Inflammatory macrophage (primary cell): ENCODE measurements at regions not wholly inside any gene's neighbourhood (a gene's known extent, or its start where the extent isn't known, plus 50 kb on each side); places are given as distances from the start of the nearest gene placed in this dataset.
"Not testable (repeated sequence)": the region's sequence is repeated elsewhere in the genome, so short reads cannot be mapped to it uniquely, and the experiment has no call there.

Experiments
- DNase-seq, 2 donors: peaks; one replicate each; pipeline ENCODE4 v3.0.0-alpha.2; 2020 to 2022

DNA sequence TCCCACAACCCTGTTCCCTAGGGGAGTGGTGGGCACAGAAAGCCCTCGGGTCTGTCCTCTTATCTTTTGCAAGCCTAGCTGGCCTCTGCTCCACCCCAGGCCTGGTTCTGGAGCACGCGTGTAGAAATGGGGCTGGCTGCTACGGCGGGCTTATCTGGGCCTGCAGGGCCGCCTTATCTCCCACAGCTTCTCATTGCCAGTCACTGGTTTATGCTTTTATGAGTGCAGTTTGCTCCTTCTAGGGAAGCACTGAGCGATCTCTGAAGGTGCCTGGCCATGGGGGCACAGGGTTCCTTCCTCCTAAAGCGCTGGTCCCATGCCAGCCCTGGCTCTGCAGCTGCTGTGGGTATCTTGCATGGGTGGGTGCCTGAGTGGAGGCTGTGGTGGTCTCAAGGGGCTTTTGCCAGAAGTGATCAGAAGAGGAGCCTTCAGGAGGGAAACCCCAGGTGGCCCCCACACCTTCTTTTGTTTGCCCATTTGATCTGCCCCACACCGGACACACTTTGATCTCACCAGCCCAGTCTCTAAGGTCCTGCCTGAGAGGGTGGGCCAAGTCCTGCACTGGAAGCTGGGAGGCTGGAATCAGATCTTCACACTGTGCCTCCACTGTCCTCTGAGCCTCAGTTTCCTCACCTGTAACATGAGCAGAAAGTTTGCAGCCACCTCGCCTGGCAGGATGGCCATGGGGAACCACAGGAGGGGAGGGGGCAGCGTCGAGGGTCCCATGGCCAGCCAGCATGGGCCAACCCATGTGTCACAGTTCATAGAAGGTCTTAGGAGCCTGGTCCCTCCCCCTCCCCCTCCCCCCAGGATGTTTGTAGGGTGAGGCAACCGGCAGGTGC, 86.6 kb upstream of the FGF3 start:
- no peak for DNase-seq

DNA sequence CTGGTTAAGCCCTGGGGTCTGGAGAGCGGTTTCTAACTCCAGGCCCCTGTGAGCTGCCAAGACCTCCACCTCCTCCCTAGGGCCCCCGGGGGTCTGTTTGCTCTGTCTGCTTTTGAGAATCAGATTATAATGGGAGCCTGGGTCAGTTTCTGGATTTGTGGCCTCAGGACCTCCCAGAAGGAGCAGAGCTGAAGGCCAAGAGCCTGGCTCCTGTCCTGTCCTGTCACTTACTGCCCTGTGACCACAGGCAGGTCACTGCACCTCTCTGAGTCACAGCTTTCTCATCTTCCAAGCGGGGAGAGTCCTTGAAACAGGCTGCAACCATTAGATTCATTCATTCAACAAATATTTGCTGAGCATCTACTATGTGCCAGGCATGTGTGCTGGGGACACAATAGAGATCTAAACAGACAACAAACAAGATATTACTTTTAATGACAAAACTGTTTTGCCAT, 87.3 kb upstream of the FGF3 start:
- no peak for DNase-seq

DNA sequence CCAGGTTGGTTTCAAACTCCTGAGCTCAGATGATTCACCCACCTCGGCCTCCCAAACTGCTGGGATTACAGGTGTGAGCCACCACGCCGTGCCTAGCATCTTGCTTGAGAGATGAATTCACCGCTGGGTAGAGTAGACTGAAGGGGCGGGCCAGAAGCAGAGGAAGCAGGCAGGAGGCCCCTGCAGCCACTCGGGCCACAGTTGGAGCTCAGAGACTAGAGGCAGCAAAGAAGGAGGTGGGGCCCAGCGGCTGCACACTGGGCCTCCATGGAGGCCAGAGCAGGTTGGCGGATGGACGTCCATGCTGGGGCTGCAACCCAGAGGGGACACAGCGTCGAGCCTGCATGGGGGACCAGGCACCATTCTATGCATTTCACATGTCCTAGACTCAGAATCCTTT, 88.4 kb upstream of the FGF3 start:
- no peak for DNase-seq

DNA sequence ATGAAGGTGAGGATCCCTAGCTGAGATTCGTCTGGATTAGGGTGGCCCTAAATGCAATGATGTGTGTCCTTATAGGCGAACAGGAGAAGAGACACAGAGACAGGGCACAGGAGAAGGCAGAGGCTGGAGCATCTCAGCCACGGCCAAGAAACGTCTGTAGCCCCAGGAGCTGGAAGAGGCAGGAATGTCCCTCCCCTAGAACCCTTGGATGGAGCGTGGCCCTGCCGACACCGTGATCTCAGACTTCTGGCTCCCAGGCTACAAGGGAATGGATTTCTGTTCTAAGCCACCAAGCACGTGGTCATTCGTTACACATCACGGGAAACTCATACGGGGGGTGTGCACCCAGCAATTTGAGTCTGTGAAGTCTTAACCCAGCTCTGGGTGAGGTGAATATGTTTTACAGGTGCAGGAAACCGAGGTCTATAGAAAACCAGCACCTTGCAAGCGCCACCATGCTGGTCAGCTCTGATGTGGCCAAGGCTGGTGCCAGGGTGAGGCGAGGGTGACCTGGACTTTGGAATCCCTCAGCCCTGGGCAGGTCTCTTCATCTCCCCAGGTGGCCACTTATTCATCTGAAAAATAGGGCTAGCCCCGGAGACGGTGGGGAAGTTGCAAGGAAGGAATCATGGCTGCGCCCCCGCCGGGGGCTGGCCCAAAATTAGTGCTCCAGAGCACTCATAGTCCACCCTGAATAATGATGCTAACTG, 89.5 kb upstream of the FGF3 start:
- DNase-seq: no peak

DNA sequence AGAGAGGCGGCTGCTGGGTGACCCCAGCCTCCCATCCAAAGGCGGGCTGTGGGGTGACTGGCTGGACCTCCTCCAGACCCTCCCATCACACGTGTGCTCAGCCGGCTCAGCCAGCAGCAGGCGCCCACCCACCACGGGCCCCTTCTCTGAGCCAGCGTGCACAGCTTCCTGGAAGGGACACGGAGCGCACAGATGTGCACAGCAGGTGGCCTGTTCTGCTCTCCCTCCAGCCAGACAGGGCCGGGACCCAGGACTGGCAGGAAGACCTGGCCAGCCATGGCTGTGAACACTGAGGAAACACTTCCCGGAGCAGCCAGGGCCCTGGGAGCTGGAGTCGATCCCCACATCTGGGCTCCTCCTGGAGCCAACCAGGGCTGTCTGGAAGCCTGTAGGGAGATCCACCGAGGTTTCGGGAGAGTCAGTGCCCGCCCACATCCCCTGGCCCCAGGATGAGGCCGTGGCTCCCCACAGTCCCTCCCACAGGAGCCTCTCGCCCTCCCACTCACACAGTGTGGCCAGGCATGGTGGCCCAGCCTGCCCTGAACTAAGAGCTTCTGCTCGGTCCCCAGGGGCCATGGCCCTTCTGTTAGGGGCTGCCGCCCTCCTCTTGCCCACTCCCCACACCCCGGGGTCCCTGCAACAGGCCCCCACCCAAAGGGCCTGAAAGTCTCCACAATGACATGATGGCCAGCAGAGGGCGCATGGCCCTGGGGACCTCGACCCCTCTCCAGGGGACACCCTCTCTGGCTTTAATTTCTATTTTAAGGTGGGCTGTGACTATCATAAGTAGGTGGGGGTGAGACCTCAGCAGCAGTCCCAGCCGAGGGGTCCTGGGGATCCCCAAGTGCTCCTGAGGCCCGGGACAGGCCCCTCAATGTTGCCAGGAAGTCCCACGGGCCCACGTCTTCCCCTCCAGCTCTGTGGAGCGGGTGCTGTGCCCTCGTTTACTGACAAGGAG, 90.6 kb upstream of the FGF3 start:
- DNase-seq: no peak

DNA sequence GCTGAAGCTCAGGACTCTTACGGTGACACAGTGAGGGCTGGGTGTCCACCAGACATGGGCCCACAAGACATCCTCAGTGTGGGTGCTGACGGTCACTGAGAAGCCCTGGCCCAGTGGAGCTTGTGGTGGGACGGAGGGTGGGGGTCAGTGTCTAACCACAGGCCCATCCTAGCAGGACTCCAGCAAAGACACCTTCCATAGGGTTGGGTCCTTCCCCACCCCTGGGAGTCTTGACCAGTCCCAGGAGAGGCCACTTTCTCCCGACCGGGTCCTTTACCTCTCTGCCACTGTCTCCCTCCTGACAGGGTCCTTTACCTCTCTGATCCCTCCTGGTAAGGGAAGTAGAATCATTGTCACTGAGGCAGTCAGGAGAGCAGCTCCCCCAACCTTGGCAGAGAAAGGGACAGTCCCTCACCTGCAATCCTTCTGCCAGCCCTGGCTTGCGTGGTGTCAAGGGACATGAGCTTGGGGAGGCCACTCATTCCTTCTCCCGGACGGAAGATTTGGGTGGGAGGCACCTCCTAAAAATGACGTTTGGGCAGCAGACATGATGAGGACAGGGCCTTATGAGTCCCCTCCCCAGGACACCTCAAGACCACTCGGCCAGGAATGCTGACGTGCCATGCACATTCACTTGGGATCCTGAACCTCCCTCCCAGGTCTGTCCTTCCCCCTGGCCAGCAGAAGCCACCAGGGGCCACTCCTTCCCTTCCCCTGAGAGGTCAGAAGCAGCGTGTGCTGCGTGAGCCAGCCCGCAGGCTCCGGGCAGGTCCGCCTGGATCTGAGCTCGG, 91.5 kb upstream of the FGF3 start:
- no peak for DNase-seq

DNA sequence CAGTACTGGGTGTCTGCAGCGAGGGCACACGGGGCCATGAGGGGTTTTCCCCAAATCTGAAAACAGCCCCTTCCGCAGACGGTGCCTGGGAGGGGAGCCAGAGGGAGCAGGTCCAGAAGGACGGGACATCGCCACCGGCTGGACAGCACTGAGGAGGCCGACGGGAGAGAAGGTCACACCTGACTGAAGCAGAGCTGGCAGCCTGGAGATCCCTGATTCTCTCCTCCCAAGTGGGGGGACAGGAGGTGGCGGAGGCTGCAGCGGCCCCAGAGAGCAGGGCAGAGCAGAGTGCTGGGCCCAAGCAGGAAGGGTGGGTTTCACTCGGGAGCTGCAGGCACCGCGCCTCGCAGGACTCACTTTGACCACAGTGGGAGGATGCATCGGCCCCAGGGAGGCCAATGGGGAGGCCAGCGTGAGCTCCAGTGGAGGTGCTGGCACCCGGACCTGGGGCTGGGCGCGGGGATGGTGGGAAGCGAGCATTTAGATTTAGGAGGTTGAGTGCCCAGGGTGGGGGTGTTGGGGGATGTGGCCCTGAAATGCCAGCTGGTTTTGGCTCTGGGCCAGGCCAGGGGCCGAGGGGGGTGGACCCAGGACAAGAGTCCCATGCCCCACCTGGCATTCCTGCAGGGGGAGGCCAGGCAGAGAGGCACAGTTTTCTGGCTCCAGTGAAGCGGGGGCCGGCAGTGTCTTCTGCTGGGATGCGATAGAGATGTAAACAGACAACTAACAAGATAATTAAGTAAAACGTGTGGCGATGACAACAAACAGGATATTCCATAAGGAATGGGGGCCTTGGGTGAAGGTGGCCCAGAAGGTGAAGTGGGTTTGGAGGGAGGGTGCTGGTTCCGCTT, 92.3 kb upstream of the FGF3 start:
- DNase-seq: no peak

DNA sequence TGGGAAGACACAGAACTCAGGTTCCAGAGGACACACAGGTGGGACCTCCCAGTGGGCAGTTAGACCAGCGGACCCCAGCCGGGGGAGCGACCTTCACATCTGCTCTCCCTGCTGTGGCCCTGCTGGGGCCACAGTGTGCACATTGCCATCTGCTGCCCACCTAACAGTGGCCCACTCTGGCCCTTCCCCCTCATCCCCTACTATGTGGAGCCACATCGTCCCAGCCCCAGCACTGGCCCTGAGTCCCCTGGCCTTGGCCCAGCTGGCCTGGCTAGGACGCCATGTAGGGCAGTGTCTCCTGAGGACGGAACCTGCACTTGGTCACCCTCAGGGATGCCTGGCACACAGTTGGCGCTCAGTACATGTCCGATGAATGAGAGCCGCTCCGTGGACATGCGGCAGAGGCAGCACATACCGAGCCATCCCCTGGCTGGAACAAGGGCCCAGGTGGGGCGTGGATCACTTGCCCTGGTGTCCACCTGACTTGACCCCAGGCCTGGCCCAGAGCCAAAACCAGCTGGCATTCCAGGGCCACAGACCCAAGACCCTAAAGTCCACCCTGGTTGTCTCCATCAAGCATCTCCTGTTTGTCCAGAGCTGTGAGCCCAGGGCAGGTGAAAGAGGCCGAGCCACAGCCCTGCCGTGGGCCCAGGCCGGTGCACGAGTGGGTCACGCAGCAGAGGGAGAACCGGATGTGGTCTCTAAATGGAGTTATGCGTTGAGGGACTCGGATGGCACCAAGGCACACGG, 93.1 kb upstream of the FGF3 start:
- DNase-seq: no peak

DNA sequence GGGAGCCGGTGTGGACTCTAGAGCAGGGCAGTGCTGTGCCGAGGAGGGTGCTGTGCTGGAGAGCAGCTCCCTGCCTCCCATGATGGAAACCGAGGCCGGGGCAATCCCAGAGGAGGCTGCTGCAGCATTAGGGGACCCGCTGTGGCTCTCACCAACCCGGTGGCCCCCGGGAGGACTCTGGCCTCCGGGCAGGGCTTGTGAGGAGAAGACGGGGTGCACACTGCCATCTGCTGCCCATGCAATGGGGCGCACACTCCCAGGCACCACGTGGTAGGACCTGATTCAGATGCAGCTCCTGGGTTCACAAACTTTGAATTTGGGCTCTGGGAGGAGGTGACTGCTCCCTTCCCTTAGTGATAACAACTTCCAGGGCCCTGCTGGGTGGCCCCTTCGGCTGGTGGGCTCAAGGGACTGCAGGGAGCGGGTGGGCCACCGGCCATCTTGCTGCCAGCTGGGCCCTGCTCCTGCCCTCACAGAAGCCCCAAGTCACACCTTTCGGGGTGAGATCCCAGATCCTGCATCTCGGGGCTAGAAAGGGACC, 93.8 kb upstream of the FGF3 start:
- DNase-seq: peak in 1 of 2 donors; percentile 19

DNA sequence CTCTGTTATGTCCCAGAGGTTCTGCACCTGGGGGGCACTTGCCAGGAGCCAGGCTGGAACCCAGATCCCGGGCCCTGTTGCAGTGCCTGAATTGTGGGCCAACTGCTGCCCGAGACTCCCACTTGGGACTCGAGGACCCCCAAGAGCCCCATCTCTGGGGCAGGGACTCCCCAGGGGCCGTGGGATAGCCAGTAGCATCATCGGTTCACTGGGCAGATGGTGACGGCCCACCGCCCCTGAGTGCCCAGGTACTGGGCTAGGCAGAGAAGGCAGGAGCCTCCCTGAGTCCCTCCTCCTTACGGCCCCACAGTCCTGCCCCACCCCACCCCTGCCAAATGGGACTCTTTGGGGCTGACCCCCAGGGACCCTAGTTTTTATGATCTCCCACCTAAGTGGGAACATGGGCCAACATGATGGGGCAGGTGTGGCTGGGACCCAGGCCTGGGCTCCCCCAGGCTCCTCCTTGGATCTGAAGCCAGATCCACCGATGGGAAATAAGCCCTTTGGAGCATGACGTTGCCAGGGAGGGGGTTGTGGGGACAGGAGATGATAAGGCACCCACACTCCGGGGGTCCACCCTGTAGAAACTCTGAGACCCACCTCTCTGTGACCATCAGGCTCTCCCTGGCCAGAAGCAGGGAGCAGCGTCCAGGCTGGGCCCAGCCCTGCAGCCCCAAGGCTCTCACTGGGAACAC, 94.5 kb upstream of the FGF3 start:
- no peak for DNase-seq

DNA sequence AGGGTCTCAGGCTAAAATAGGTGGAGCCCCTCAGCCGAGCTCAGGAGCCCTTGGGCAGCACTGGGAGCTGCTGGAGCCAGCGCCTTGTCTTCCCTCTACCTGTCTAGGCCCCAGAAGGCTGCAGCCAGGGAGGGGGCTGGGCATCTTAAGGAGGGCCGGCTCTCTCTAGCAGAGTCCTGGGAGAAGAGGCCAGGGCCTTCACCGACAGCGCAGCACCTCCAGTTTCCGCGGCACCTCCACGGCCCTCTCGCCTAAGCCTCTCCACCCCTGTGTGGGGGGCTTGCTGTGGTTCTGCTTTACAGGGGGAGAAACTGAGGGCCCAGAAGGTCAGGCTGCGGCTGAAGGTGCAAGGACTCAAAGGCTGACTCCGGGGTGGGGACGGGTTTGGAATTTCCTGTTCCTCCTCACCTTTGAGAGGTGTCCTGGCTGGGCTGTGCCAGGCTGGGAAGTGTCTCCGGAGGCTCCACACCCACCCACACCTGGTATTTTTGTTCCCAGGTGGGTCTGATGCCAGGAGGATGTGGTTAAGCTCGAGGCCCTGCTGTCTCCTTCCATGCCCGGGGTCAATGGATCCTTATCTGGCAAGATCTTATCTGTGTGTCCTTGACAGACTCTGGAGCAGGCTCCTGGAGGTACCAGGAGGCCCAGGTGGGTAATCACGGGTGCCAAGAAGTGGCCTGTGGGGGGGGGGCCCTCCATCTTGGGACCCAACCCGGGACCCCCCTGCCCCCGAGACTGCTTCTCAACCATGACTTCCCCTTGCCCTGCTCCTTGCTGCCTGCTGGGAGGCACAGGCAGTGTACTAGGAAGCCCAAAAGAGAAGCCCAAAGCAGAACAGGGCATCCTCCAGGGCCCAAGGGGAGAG, 95.3 kb upstream of the FGF3 start:
- no peak for DNase-seq

DNA sequence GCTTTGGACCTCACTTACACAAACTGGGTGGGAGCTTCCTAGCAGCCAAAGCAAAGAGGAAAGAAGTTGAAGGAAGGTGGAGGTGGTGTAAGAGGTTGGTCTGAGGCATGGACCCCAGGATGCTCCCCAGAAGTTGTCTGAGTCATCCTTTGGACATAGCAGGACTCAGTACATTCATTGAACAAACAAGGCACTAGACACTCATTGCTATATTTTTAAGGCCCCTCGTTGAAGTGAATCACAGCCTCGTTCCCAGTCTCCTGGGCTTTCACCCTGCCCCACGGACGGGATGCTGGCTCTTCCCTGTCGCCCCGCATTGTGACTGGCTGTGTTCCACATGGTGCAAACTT, 95.9 kb upstream of the FGF3 start:
- DNase-seq: no peak

DNA sequence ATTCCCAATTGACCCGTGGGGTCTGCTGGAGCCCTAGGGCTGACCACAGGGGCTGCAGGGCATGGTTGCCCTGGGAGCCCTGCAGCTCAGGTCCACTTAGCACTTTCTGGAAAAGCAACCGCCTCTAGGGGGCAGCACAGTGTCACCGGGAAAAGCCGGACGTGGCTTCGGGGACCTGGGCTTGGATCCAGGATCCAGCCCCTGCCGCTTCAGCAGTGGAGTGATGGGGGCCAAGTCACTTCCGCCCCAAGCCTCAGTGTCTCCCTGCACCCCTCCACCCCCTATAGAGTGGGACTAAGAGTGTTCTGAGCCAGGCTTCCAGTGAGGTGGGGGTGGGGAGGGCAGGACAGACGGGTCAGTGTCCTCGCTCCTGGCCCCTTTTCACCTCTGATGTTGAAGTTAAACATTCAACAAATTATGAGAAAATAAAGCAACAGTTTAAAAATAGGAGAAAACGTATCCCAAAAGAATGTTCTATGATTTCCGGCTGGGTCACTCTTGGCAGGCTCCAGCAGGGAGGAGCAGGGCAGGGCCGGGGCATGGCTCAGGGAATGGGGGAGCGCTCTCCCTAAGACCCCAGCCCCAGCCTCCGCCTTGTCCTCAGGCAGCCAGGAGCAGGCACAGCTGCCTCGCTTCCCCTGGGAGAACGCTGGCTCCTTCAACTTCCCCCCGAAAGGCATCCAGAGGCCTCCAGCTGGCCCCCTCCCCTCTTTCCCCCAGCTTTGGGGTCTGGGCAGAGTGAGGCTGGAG, 96.5 kb upstream of the FGF3 start:
- DNase-seq: peak; percentile 40 to 63

DNA sequence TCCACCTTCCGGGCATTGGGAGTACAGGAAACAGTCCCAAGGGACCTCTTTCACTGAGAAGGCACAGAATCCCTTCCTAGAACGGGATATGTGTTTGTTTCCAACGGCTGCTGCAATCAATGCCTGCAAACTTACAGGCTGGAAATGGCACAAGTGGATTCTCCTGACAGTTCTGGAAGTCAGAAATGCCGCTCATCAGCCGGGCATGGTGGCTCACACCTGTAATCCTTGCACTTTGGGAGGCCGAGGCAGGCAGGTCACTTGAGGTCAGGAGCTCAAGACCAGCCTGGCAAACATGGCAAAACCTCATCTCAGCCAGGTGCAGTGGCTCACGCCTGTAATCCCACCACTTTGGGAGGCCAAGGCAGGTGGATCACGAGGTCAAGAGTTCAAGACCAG, 97.0 kb upstream of the FGF3 start:
- not testable (repeated sequence) for DNase-seq

DNA sequence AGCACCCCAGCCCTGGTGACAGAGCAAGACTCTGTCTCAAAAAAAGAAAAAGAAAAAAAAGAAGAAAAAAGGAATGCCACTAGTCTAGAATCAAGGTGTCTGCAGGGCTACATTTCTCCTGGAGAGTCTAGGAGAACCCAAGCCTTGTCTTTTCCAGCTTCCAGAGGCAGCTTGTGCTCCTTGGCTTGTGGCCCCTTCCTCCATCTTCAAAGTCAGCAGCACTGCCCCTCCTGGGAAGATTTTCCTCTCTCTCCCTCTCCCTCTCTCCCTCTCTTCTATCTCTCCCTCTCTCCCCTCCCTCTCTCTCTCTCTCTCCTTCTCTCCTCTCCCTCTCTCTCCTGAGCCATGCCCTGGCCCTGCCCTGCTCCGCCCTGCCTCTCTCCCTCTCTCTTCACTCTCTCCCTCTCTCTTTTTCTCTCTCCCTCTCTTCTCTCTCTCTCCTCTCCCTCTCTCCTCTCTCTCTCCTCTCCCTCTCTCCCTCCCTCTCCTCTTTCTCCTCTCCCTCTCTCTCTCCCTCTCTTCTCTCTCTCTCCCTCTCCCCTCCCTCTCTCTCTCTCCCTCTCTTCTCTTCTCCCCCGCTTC, 97.7 kb upstream of the FGF3 start:
- DNase-seq: no peak

DNA sequence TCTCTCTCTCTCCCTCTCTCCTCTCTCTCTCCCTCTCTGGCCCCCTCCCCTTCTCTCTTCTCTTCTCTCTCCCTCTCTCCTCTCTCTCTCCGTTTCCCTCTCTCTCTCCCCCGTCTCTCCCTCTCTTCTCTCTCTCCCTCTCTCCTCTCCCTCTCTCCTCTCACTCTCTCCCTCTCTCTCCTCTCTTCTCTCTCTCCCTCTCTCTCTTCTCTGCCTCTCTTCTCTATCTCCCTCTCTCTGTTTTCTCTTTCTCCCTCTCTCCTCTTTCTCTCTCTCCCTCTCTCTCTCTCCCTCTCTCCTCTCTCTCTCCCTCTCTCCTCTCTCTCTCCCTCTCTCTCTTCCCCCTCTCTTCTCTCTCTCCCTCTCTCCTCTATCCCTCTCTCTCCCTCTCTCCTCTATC, 98.3 kb upstream of the FGF3 start:
- no peak for DNase-seq

DNA sequence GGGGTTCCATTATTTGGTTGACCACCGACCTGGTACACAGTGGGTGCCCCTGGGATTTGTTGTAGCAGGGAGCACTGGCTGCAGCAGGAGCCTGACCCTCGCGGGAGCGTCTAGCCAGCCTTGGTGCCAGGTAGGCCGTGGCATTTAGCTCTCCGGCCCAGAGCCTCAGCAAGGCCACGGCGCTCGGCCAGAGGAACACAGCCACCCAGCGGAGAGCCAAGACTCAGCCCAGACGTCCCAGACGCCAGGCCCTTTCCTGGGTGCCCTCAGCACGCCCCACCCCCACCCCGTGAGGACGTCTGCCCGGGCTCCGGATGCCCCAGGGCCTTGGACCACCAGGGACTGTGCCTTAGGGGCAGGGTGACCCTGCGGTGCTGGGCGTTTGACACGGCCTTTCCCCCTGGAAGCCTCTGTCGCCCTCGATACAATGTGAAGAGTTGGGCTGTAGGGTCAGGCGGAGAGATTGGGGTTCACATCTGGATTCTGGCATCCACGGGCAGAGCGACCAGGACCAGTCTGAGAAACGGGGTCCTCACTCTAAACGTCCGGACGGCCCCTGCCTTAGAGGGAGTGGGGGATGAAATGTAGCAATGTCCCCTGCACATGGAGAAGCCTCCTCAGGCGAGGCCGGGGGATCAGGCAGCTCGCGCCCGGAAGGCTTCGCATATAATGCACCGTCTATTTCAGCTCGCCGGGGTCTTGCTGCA, 99.2 kb upstream of the FGF3 start:
- no peak for DNase-seq
